Ishikawa (cell line): ENCODE measurements at regions not wholly inside any gene's neighbourhood (a gene's known extent, or its start where the extent isn't known, plus 50 kb on each side); places are given as distances from the start of the nearest gene placed in this dataset.

Source experiments
- NFIC ChIP-seq: IDR thresholded peaks from 2 replicates; pipeline ENCODE4 v1.6.1; 2012
- RAD21 ChIP-seq: IDR thresholded peaks from 2 replicates; pipeline ENCODE4 v1.6.1; 2012; ENCODE audit warnings: low read depth
- TAF1 ChIP-seq: IDR thresholded peaks from 2 replicates; pipeline ENCODE4 v1.6.1; 2012; ENCODE audit warnings: low read depth, mild to moderate bottlenecking
- TCF12 ChIP-seq: IDR thresholded peaks from 2 replicates; pipeline ENCODE4 v1.6.1; 2012; ENCODE audit warnings: low read depth
- YY1 ChIP-seq: IDR thresholded peaks from 2 replicates; pipeline ENCODE4 v1.6.1; 2012; ENCODE audit warnings: low read depth
- ZBTB7A ChIP-seq: IDR thresholded peaks from 2 replicates; pipeline ENCODE4 v1.6.1; 2012; ENCODE audit warnings: low read depth

GRCh38 chrX:43552156-43552555, 103.9 kb upstream of the MAOA start:
- TF ChIP-seq ZBTB7A (no peak), RAD21 (no peak), YY1 (no peak), TAF1 (no peak), NFIC (no peak), TCF12 (no peak)
